ENCODE measurements at regions not wholly inside any gene's neighbourhood (a gene's known extent, or its start where the extent isn't known, plus 50 kb on each side); places are given as distances from the start of the nearest gene placed in this dataset.

DNA sequence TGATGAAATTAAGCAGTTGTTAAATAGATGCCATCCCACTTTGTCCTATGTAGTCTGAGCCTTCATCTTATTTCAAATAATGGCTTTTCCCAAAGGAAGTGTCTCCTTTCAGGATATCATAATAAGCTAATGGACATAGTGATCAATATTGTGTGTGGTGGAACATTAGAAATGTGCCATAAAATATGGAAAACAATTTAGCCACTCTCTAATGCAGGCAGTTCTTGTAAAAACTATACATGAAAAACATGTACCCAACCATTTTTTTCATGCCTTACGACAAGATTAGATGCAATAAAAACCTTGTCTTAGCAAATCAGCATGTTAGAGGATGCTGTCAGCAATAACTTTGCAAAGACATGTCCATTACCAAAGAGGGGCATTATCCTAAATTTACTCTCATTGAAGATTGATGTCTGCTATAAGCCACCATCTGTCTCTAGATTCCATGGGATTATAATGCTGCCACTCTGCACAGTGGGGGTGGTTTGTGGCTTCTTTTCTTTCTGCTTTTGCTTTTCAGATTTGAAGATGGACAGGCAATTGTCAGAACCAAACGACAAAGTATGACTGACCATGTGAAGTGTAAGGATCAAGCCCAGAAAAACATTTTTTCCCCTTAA, 724.0 kb upstream of the ZNF608 start:
- TF ChIP-seq, protein P1, sequence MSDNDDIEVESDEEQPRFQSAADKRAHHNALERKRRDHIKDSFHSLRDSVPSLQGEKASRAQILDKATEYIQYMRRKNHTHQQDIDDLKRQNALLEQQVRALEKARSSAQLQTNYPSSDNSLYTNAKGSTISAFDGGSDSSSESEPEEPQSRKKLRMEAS (IDR thresholded peaks at IDR 0.05): no peak
- TF ChIP-seq, protein P2, sequence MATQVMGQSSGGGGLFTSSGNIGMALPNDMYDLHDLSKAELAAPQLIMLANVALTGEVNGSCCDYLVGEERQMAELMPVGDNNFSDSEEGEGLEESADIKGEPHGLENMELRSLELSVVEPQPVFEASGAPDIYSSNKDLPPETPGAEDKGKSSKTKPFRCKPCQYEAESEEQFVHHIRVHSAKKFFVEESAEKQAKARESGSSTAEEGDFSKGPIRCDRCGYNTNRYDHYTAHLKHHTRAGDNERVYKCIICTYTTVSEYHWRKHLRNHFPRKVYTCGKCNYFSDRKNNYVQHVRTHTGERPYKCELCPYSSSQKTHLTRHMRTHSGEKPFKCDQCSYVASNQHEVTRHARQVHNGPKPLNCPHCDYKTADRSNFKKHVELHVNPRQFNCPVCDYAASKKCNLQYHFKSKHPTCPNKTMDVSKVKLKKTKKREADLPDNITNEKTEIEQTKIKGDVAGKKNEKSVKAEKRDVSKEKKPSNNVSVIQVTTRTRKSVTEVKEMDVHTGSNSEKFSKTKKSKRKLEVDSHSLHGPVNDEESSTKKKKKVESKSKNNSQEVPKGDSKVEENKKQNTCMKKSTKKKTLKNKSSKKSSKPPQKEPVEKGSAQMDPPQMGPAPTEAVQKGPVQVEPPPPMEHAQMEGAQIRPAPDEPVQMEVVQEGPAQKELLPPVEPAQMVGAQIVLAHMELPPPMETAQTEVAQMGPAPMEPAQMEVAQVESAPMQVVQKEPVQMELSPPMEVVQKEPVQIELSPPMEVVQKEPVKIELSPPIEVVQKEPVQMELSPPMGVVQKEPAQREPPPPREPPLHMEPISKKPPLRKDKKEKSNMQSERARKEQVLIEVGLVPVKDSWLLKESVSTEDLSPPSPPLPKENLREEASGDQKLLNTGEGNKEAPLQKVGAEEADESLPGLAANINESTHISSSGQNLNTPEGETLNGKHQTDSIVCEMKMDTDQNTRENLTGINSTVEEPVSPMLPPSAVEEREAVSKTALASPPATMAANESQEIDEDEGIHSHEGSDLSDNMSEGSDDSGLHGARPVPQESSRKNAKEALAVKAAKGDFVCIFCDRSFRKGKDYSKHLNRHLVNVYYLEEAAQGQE (IDR thresholded peaks at IDR 0.05; ENCODE audit: low read depth): no peak
- TF ChIP-seq TAF1 (IDR thresholded peaks at IDR 0.05; ENCODE audit: low read depth): no peak
- TF ChIP-seq TEAD4 (IDR thresholded peaks at IDR 0.05): no peak
- TF ChIP-seq EP300 (IDR thresholded peaks at IDR 0.05; ENCODE audit: borderline replicate concordance): no peak
- TF ChIP-seq FOXM1 (IDR thresholded peaks at IDR 0.05; ENCODE audit: borderline replicate concordance, low read depth): no peak
- no peak for TF ChIP-seq CREB1 (IDR thresholded peaks at IDR 0.05; ENCODE audit: low read depth)
- no peak for TF ChIP-seq NFIC (IDR thresholded peaks at IDR 0.05)
- TF ChIP-seq CEBPB (IDR thresholded peaks at IDR 0.05): no peak
- no peak for TF ChIP-seq TCF12 (IDR thresholded peaks at IDR 0.05; ENCODE audit: low read depth)
- TF ChIP-seq, protein P3, sequence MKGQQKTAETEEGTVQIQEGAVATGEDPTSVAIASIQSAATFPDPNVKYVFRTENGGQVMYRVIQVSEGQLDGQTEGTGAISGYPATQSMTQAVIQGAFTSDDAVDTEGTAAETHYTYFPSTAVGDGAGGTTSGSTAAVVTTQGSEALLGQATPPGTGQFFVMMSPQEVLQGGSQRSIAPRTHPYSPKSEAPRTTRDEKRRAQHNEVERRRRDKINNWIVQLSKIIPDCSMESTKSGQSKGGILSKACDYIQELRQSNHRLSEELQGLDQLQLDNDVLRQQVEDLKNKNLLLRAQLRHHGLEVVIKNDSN (IDR thresholded peaks at IDR 0.05): no peak
- no peak for TF ChIP-seq YY1 (IDR thresholded peaks at IDR 0.05; ENCODE audit: low read depth)
- no peak for TF ChIP-seq RAD21 (IDR thresholded peaks at IDR 0.05; ENCODE audit: low read depth)
- no peak for TF ChIP-seq ZBTB7A (IDR thresholded peaks at IDR 0.05; ENCODE audit: low read depth)
